Trophoblast cell (in vitro differentiated cells and primary cell): ENCODE measurements at regions not wholly inside any gene's neighbourhood (a gene's known extent, or its start where the extent isn't known, plus 50 kb on each side); places are given as distances from the start of the nearest gene placed in this dataset.
A peak's percentile ranks its signal among the peaks of the same experiment; 100 is the strongest.

Experiments
- DNase-seq, 2 donors: peaks; one replicate each; pipeline ENCODE4 v3.0.0-alpha.2; 2016
- H2AFZ ChIP-seq: 2 replicates; pipeline ENCODE4 v1.6.1; 2013; ENCODE audit warnings: low read length, moderate library complexity, mild to moderate bottlenecking; ENCODE audit not compliant: insufficient read depth, poor library complexity
- H2AK5ac ChIP-seq: 2 replicates; pipeline ENCODE4 v1.6.1; 2013; ENCODE audit warnings: mild to moderate bottlenecking, low read length
- H2BK120ac ChIP-seq: 2 replicates; pipeline ENCODE4 v1.6.1; 2013; ENCODE audit warnings: low read length, mild to moderate bottlenecking, moderate library complexity; ENCODE audit not compliant: insufficient read depth, poor library complexity
- H2BK12ac ChIP-seq: 2 replicates; pipeline ENCODE4 v1.6.1; 2013; ENCODE audit warnings: mild to moderate bottlenecking, low read length, moderate library complexity
- H2BK5ac ChIP-seq: 2 replicates; pipeline ENCODE4 v1.6.1; 2013; ENCODE audit warnings: low read length, low read depth, moderate library complexity, mild to moderate bottlenecking; ENCODE audit not compliant: poor library complexity
- H3K14ac ChIP-seq: 2 replicates; pipeline ENCODE4 v1.6.1; 2013; ENCODE audit warnings: mild to moderate bottlenecking, low read length
- H3K18ac ChIP-seq: 2 replicates; pipeline ENCODE4 v1.6.1; 2013; ENCODE audit warnings: mild to moderate bottlenecking, low read length
- H3K23ac ChIP-seq: 2 replicates; pipeline ENCODE4 v1.6.1; 2013; ENCODE audit warnings: low read length
- H3K27ac ChIP-seq: 2 replicates; pipeline ENCODE4 v1.5.1; 2013; ENCODE audit warnings: low read depth, mild to moderate bottlenecking, inconsistent platforms, low read length, moderate library complexity
- H3K27me3 ChIP-seq: 2 replicates; pipeline ENCODE4 v1.6.1; 2013; ENCODE audit warnings: inconsistent platforms, mild to moderate bottlenecking, low read length, moderate library complexity; ENCODE audit not compliant: insufficient read depth
- H3K36me3 ChIP-seq, 2 experiments: 1 replicate in 1 of 2; 2 replicates in 1 of 2; pipeline ENCODE4 v1.6.1; 2013; ENCODE audit warnings: low read length in 2 of 2, mild to moderate bottlenecking in 2 of 2, moderate library complexity in 1 of 2; ENCODE audit not compliant: insufficient read depth in 2 of 2, control insufficient read depth in 1 of 2
- H3K4ac ChIP-seq: 2 replicates; pipeline ENCODE4 v1.6.1; 2013; ENCODE audit warnings: low read depth, mild to moderate bottlenecking, low read length, moderate library complexity
- H3K4me1 ChIP-seq, 2 experiments: 1 replicate in 1 of 2; 2 replicates in 1 of 2; pipeline ENCODE4 v1.6.1; 2013; ENCODE audit warnings: low read length in 2 of 2, mild to moderate bottlenecking in 2 of 2, moderate library complexity in 1 of 2; ENCODE audit not compliant: insufficient read depth in 2 of 2, control insufficient read depth in 1 of 2
- H3K4me2 ChIP-seq: 2 replicates; pipeline ENCODE4 v1.6.1; 2013; ENCODE audit warnings: inconsistent platforms, mild to moderate bottlenecking, low read length, moderate library complexity
- H3K4me3 ChIP-seq: 2 replicates; pipeline ENCODE4 v1.5.1; 2013; ENCODE audit warnings: mild to moderate bottlenecking, low read depth, low read length, inconsistent platforms
- H3K79me1 ChIP-seq: one replicate; pipeline ENCODE4 v1.6.1; 2013; ENCODE audit warnings: low read length
- H3K79me2 ChIP-seq: 2 replicates; pipeline ENCODE4 v1.6.1; 2013; ENCODE audit warnings: low read length, mild to moderate bottlenecking; ENCODE audit not compliant: control insufficient read depth, insufficient read depth, poor library complexity
- H3K9ac ChIP-seq: 2 replicates; pipeline ENCODE4 v1.6.1; 2013; ENCODE audit warnings: mild to moderate bottlenecking, low read length
- H3K9me3 ChIP-seq: 2 replicates; pipeline ENCODE4 v1.6.1; 2013; ENCODE audit warnings: low read depth, mild to moderate bottlenecking, control low read depth, inconsistent platforms, low read length; ENCODE audit not compliant: insufficient read depth
- H4K12ac ChIP-seq: 2 replicates; pipeline ENCODE4 v1.6.1; 2013; ENCODE audit warnings: low read depth, mild to moderate bottlenecking, low read length, moderate library complexity
- H4K8ac ChIP-seq: 2 replicates; pipeline ENCODE4 v1.6.1; 2013; ENCODE audit warnings: low read depth, mild to moderate bottlenecking, low read length, moderate library complexity
- H4K91ac ChIP-seq: one replicate; pipeline ENCODE4 v1.6.1; 2013; ENCODE audit warnings: low read depth, mild to moderate bottlenecking, low read length, moderate library complexity
- WGBS: extraction: QIAGEN DNeasy Blood & Tissue Kit; methylation state at CpG from one replicate; pipeline ENCODE4 v1.1.7; 2013; ENCODE audit warnings: missing lambda C conversion rate; ENCODE audit not compliant: insufficient read length, insufficient coverage; ENCODE audit errors: extremely low coverage; 5-methylcytosine and 5-hydroxymethylcytosine counted together

DNA sequence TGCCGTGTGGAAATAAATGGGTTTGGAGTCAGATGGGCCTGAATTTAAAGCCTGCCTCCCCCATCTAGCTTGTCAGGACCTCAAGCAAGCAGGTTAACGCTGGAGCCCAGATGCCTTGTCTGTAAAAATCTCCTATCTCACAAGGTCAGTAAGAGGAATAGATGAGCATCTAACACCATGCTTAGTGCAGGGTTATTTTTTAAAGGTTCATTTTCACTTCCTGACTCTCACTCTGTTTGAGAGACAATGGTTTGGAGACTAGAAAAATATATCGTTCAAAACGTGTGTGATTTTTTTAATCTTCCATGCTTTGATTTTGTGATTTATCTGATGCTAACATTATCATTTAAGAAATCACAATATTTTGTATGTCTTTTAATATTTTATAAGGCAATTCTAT lies 114.0 kb upstream of the TAB2 start:
- H3K79me2 ChIP-seq: no peaks in the 10 kb centered on the region
- H2BK120ac ChIP-seq: no peak overlapping the region
- no peak overlapping the region for H3K14ac ChIP-seq
- H2AFZ ChIP-seq: no peak overlapping the region
- peaks cover 0 to 3% of the 10 kb centered on the region in 2 experiments for H3K4me1 ChIP-seq
- no peak overlapping the region for H3K4ac ChIP-seq
- H3K9ac ChIP-seq: no peak overlapping the region
- H3K27me3 ChIP-seq: no peaks in the 10 kb centered on the region
- H3K23ac ChIP-seq: no peak overlapping the region
- peaks cover 1% of the 10 kb centered on the region for H3K9me3 ChIP-seq
- no peak overlapping the region for H2AK5ac ChIP-seq
- DNase-seq: no peak
- H2BK12ac ChIP-seq: no peak overlapping the region
- no peak overlapping the region for H3K4me3 ChIP-seq
- no peaks in the 10 kb centered on the region for H3K79me1 ChIP-seq
- H3K4me2 ChIP-seq: no peak overlapping the region
- H2BK5ac ChIP-seq: no peak overlapping the region
- H3K27ac ChIP-seq: no peak overlapping the region
- H3K36me3 ChIP-seq: no peaks in the 10 kb centered on the region
- no CpG with 5 or more reads among the region's 4 CpGs for WGBS
- H4K91ac ChIP-seq: no peak overlapping the region
- H4K12ac ChIP-seq: no peak overlapping the region
- no peak overlapping the region for H3K18ac ChIP-seq
- no peak overlapping the region for H4K8ac ChIP-seq

- no peak overlapping the region for H2BK12ac ChIP-seq
- H2BK5ac ChIP-seq: no peak overlapping the region
- no peaks in the 10 kb centered on the region for H3K27me3 ChIP-seq
- no peak overlapping the region for H3K9ac ChIP-seq
- peaks cover 9 to 14% of the 10 kb centered on the region in 2 experiments for H3K4me1 ChIP-seq
- H3K4me3 ChIP-seq: no peak overlapping the region
- no peak overlapping the region for H3K27ac ChIP-seq
- H3K36me3 ChIP-seq: no peaks in the 10 kb centered on the region
- H4K91ac ChIP-seq: no peak overlapping the region
- H2AK5ac ChIP-seq: no peak overlapping the region
- peaks cover 5% of the 10 kb centered on the region for H3K79me1 ChIP-seq
- no peak overlapping the region for H4K12ac ChIP-seq
- H4K8ac ChIP-seq: no peak overlapping the region
- H3K18ac ChIP-seq: no peak overlapping the region
- no peaks in the 10 kb centered on the region for H3K9me3 ChIP-seq
- no peaks in the 10 kb centered on the region for H3K79me2 ChIP-seq
- H3K23ac ChIP-seq: no peak overlapping the region
- H3K14ac ChIP-seq: no peak overlapping the region
- H3K4ac ChIP-seq: no peak overlapping the region
- no peak overlapping the region for H3K4me2 ChIP-seq
- no CpG with 5 or more reads among the region's 4 CpGs for WGBS
- H2AFZ ChIP-seq: no peak overlapping the region
- H2BK120ac ChIP-seq: no peak overlapping the region
- no peak for DNase-seq
These were observed 109.3 kb upstream of the TAB2 start for GRCh38 chr6:149208134-149208601.

- H3K23ac ChIP-seq: no peak overlapping the region
- no peak overlapping the region for H3K9ac ChIP-seq
- peak overlapping the region; percentile 77 for H4K91ac ChIP-seq
- H4K8ac ChIP-seq: peak overlapping the region; percentile 57
- peaks cover 9 to 14% of the 10 kb centered on the region in 2 experiments for H3K4me1 ChIP-seq
- H3K4me3 ChIP-seq: no peak overlapping the region
- peak in 1 of 2 donors; percentile 15 for DNase-seq
- peak overlapping the region; percentile 74 for H2BK12ac ChIP-seq
- H3K27ac ChIP-seq: peak overlapping the region; percentile 75
- no peak overlapping the region for H2BK5ac ChIP-seq
- H3K79me1 ChIP-seq: peaks cover 5% of the 10 kb centered on the region
- H4K12ac ChIP-seq: no peak overlapping the region
- H3K27me3 ChIP-seq: no peaks in the 10 kb centered on the region
- peak overlapping the region; percentile 95 for H2AK5ac ChIP-seq
- H3K36me3 ChIP-seq: no peaks in the 10 kb centered on the region
- WGBS: no CpG with 5 or more reads among the region's 2 CpGs
- no peaks in the 10 kb centered on the region for H3K79me2 ChIP-seq
- H2BK120ac ChIP-seq: peak overlapping the region; percentile 52
- H3K9me3 ChIP-seq: no peaks in the 10 kb centered on the region
- H2AFZ ChIP-seq: no peak overlapping the region
- no peak overlapping the region for H3K18ac ChIP-seq
- peak overlapping the region; percentile 74 for H3K14ac ChIP-seq
- no peak overlapping the region for H3K4me2 ChIP-seq
- no peak overlapping the region for H3K4ac ChIP-seq
These were observed 107.4 kb upstream of the TAB2 start for GRCh38 chr6:149209871-149210775.

- peak overlapping the region; percentile 30 for H2BK5ac ChIP-seq
- WGBS: no CpG with 5 or more reads among the region's 6 CpGs
- H3K9me3 ChIP-seq: no peaks in the 10 kb centered on the region
- H2AFZ ChIP-seq: no peak overlapping the region
- H3K14ac ChIP-seq: no peak overlapping the region
- H3K36me3 ChIP-seq: no peaks in the 10 kb centered on the region
- peak overlapping the region; percentile 91 for H2BK120ac ChIP-seq
- H3K27ac ChIP-seq: peak overlapping the region; percentile 75
- H4K91ac ChIP-seq: peak overlapping the region; percentile 90
- no peaks in the 10 kb centered on the region for H3K27me3 ChIP-seq
- no peak overlapping the region for H3K4me2 ChIP-seq
- no peak overlapping the region for H3K4me3 ChIP-seq
- no peak for DNase-seq
- peak overlapping the region; percentile 57 for H4K8ac ChIP-seq
- H3K18ac ChIP-seq: peak overlapping the region; percentile 71
- H3K23ac ChIP-seq: no peak overlapping the region
- H3K79me1 ChIP-seq: peaks cover 5% of the 10 kb centered on the region
- H3K9ac ChIP-seq: no peak overlapping the region
- H2BK12ac ChIP-seq: peak overlapping the region; percentile 94
- peak overlapping the region; percentile 88 for H2AK5ac ChIP-seq
- H3K4me1 ChIP-seq: peaks cover 9 to 14% of the 10 kb centered on the region in 2 experiments
- no peak overlapping the region for H4K12ac ChIP-seq
- no peaks in the 10 kb centered on the region for H3K79me2 ChIP-seq
- peak overlapping the region; percentile 54 for H3K4ac ChIP-seq
These were observed 106.4 kb upstream of the TAB2 start for GRCh38 chr6:149211046-149211571.
